Medulla oblongata (tissue), 1 donor: ENCODE measurements at regions not wholly inside any gene's neighbourhood (a gene's known extent, or its start where the extent isn't known, plus 50 kb on each side); places are given as distances from the start of the nearest gene placed in this dataset.

Experiments
- DNase-seq: peaks from one replicate; pipeline ENCODE4 v3.0.0-alpha.2; 2015; ENCODE audit errors: extremely low spot score

GRCh38 chr20:18999086-18999485, 185.5 kb downstream of the SCP2D1 start:
- DNase-seq = no peak

GRCh38 chr20:19000078-19000477, 186.5 kb downstream of the SCP2D1 start:
- no peak for DNase-seq

GRCh38 chr20:19001177-19001576, 187.6 kb downstream of the SCP2D1 start:
- no peak for DNase-seq

GRCh38 chr20:19003366-19004336, 190.1 kb downstream of the SCP2D1 start:
- DNase-seq = no peak

- DNase-seq = no peak
Observed at GRCh38 chr20:19004975-19005374, 191.4 kb downstream of the SCP2D1 start.

GRCh38 chr20:19008497-19008896, 194.9 kb downstream of the SCP2D1 start:
- no peak for DNase-seq

GRCh38 chr20:19009081-19009688, 195.6 kb downstream of the SCP2D1 start:
- no peak for DNase-seq

- DNase-seq = peak; percentile 5
Observed at GRCh38 chr20:19012676-19013075, 199.1 kb downstream of the SCP2D1 start.

- DNase-seq = no peak
Observed at GRCh38 chr20:19013907-19014306, 198.5 kb upstream of the SLC24A3 start.

GRCh38 chr20:19015351-19016139, 196.9 kb upstream of the SLC24A3 start:
- no peak for DNase-seq

GRCh38 chr20:19016140-19016497, 196.3 kb upstream of the SLC24A3 start:
- no peak for DNase-seq

- no peak for DNase-seq
Observed at GRCh38 chr20:19017104-19017690, 195.2 kb upstream of the SLC24A3 start.

- no peak for DNase-seq
Observed at GRCh38 chr20:19018881-19019280, 193.6 kb upstream of the SLC24A3 start.

- no peak for DNase-seq
Observed at GRCh38 chr20:19019734-19020364, 192.6 kb upstream of the SLC24A3 start.

- DNase-seq = no peak
Observed at GRCh38 chr20:19021406-19022117, 190.9 kb upstream of the SLC24A3 start.

GRCh38 chr20:19022118-19022575, 190.3 kb upstream of the SLC24A3 start:
- no peak for DNase-seq

GRCh38 chr20:19022791-19023448, 189.5 kb upstream of the SLC24A3 start:
- no peak for DNase-seq

- DNase-seq = no peak
Observed at GRCh38 chr20:19024296-19025035, 188.0 kb upstream of the SLC24A3 start.

- no peak for DNase-seq
Observed at GRCh38 chr20:19025430-19026120, 186.9 kb upstream of the SLC24A3 start.
